ENCODE measurements at regions not wholly inside any gene's neighbourhood (a gene's known extent, or its start where the extent isn't known, plus 50 kb on each side); places are given as distances from the start of the nearest gene placed in this dataset.

GRCh38 chr21:35491920-35492678 lies 443.0 kb upstream of the RUNX1 start:
- DNase-seq (ENCODE audit: low spot score): no peak

- DNase-seq (ENCODE audit: low spot score): no peak
Observed at GRCh38 chr21:35491114-35491513, 442.0 kb upstream of the RUNX1 start.

GRCh38 chr21:35489389-35489980 lies 440.4 kb upstream of the RUNX1 start:
- DNase-seq (ENCODE audit: low spot score): no peak

- no peak for DNase-seq (ENCODE audit: low spot score)
Observed at GRCh38 chr21:35488946-35489345, 439.8 kb upstream of the RUNX1 start.

GRCh38 chr21:35485364-35485763 lies 436.3 kb upstream of the RUNX1 start:
- no peak for DNase-seq (ENCODE audit: low spot score)

GRCh38 chr21:35484851-35485250 lies 435.7 kb upstream of the RUNX1 start:
- no peak for DNase-seq (ENCODE audit: low spot score)

- no peak for DNase-seq (ENCODE audit: low spot score)
Observed at GRCh38 chr21:35484032-35484431, 434.9 kb upstream of the RUNX1 start.

GRCh38 chr21:35482933-35483662 lies 434.0 kb upstream of the RUNX1 start:
- no peak for DNase-seq (ENCODE audit: low spot score)

- DNase-seq (ENCODE audit: low spot score): no peak
Observed at GRCh38 chr21:35482096-35482495, 433.0 kb upstream of the RUNX1 start.

- no peak for DNase-seq (ENCODE audit: low spot score)
Observed at GRCh38 chr21:35481005-35481404, 431.9 kb upstream of the RUNX1 start.

- DNase-seq (ENCODE audit: low spot score): no peak
Observed at GRCh38 chr21:35479529-35479928, 430.4 kb upstream of the RUNX1 start.

GRCh38 chr21:35479065-35479448 lies 430.0 kb upstream of the RUNX1 start:
- no peak for DNase-seq (ENCODE audit: low spot score)

GRCh38 chr21:35478161-35479064 lies 429.3 kb upstream of the RUNX1 start:
- no peak for DNase-seq (ENCODE audit: low spot score)

GRCh38 chr21:35477622-35478021 lies 428.5 kb upstream of the RUNX1 start:
- no peak for DNase-seq (ENCODE audit: low spot score)

GRCh38 chr21:35476621-35477395 lies 427.7 kb upstream of the RUNX1 start:
- no peak for DNase-seq (ENCODE audit: low spot score)

GRCh38 chr21:35475762-35476161 lies 426.7 kb upstream of the RUNX1 start:
- no peak for DNase-seq (ENCODE audit: low spot score)

GRCh38 chr21:35475009-35475408 lies 425.9 kb upstream of the RUNX1 start:
- no peak for DNase-seq (ENCODE audit: low spot score)

- no peak for DNase-seq (ENCODE audit: low spot score)
Observed at GRCh38 chr21:35473496-35473895, 424.4 kb upstream of the RUNX1 start.

GRCh38 chr21:35470522-35470921 lies 421.4 kb upstream of the RUNX1 start:
- no peak for DNase-seq (ENCODE audit: low spot score)

GRCh38 chr21:35469498-35469897 lies 420.4 kb upstream of the RUNX1 start:
- DNase-seq (ENCODE audit: low spot score): no peak

GRCh38 chr21:35468991-35469390 lies 419.9 kb upstream of the RUNX1 start:
- no peak for DNase-seq (ENCODE audit: low spot score)

Measured in HuH-7 (cell line).